Ramos (cell line): ENCODE measurements at regions not wholly inside any gene's neighbourhood (a gene's known extent, or its start where the extent isn't known, plus 50 kb on each side); places are given as distances from the start of the nearest gene placed in this dataset.

ENCODE experiments used
- in situ Hi-C: fragments of 300-500 bp; cut with MboI; formaldehyde crosslinking; loops from one replicate; pipeline ENCODE4 v1.14.3; 2022; ENCODE audit warnings: low sequenced_read_pairs; ENCODE audit not compliant: unreplicated experiment

GRCh38 chr1:39133340-39133684 lies 71.2 kb upstream of the MACF1 start:
- in situ Hi-C loops: no loop called here

- in situ Hi-C loops: no loop called here
Observed at GRCh38 chr1:39134768-39135333, 69.6 kb upstream of the MACF1 start.

GRCh38 chr1:39136638-39137037 lies 67.9 kb upstream of the MACF1 start:
- in situ Hi-C loops: no loop called here

- in situ Hi-C loops: no loop called here
Observed at GRCh38 chr1:39139723-39140360, 64.7 kb upstream of the MACF1 start.

- in situ Hi-C loops: no loop called here
Observed at GRCh38 chr1:39141925-39142324, 62.6 kb upstream of the MACF1 start.

GRCh38 chr1:39142401-39143060 lies 62.0 kb upstream of the MACF1 start:
- in situ Hi-C loops: no loop called here

GRCh38 chr1:39144924-39145323 lies 59.6 kb upstream of the MACF1 start:
- in situ Hi-C loops: no loop called here

GRCh38 chr1:39145331-39145965 lies 59.0 kb upstream of the MACF1 start:
- in situ Hi-C loops: no loop called here

GRCh38 chr1:39146681-39147080 lies 57.8 kb upstream of the MACF1 start:
- in situ Hi-C loops: no loop called here

GRCh38 chr1:39147099-39148025 lies 57.1 kb upstream of the MACF1 start:
- in situ Hi-C loops: no loop called here

- in situ Hi-C loops: no loop called here
Observed at GRCh38 chr1:39148942-39149341, 55.6 kb upstream of the MACF1 start.

- in situ Hi-C loops: no loop called here
Observed at GRCh38 chr1:39149509-39149908, 55.0 kb upstream of the MACF1 start.

GRCh38 chr1:39150779-39151178 lies 53.7 kb upstream of the MACF1 start:
- in situ Hi-C loops: no loop called here

GRCh38 chr1:39151267-39151666 lies 53.2 kb upstream of the MACF1 start:
- in situ Hi-C loops: no loop called here

- in situ Hi-C loops: no loop called here
Observed at GRCh38 chr1:39152923-39153322, 51.6 kb upstream of the MACF1 start.

- in situ Hi-C loops: no loop called here
Observed at GRCh38 chr1:39153684-39154083, 50.8 kb upstream of the MACF1 start.

- in situ Hi-C loops: no loop called here
Observed at GRCh38 chr1:39154553-39155421, 49.7 kb upstream of the MACF1 start.
